Astrocyte (in vitro differentiated cells and primary cell): ENCODE measurements at regions not wholly inside any gene's neighbourhood (a gene's known extent, or its start where the extent isn't known, plus 50 kb on each side); places are given as distances from the start of the nearest gene placed in this dataset.

Experiments used
- EZH2 ChIP-seq: IDR thresholded peaks from 2 replicates; pipeline ENCODE4 v1.6.1; 2012; ENCODE audit warnings: mild to moderate bottlenecking, low read length, inconsistent platforms; ENCODE audit not compliant: insufficient read depth
- TF ChIP-seq, protein P1 (sequence below): IDR thresholded peaks from 2 replicates; pipeline ENCODE4 v1.5.1; 2011; ENCODE audit warnings: low read depth, mild to moderate bottlenecking, inconsistent platforms, low read length, moderate library complexity; ENCODE audit not compliant: insufficient read depth

- TF ChIP-seq, protein P1, sequence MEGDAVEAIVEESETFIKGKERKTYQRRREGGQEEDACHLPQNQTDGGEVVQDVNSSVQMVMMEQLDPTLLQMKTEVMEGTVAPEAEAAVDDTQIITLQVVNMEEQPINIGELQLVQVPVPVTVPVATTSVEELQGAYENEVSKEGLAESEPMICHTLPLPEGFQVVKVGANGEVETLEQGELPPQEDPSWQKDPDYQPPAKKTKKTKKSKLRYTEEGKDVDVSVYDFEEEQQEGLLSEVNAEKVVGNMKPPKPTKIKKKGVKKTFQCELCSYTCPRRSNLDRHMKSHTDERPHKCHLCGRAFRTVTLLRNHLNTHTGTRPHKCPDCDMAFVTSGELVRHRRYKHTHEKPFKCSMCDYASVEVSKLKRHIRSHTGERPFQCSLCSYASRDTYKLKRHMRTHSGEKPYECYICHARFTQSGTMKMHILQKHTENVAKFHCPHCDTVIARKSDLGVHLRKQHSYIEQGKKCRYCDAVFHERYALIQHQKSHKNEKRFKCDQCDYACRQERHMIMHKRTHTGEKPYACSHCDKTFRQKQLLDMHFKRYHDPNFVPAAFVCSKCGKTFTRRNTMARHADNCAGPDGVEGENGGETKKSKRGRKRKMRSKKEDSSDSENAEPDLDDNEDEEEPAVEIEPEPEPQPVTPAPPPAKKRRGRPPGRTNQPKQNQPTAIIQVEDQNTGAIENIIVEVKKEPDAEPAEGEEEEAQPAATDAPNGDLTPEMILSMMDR, result no peak
- TF ChIP-seq EZH2, result no peak
Observed at GRCh38 chr7:115561335-115562110, 469.0 kb downstream of the TFEC start.
